ENCODE measurements at regions not wholly inside any gene's neighbourhood (a gene's known extent, or its start where the extent isn't known, plus 50 kb on each side); places are given as distances from the start of the nearest gene placed in this dataset.

DNA sequence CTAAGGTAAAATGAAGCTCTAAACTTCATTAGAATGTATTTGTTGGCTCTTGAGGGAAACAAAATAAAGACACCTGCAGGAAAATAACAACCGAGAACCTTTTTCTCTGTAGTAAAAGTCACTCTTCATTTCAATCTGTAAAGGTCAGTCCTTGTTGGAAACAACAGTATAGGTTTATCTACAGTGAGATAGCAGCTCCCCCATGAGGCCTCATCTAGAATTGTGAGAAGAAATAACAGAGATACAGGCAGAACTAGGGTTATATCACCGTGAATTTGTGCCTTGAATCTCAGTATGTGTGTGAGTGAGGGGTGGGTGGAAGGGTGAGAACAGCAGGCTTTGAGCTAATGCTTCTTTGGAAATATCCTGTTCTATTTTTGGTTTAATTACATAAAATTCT is 107.8 kb upstream of the FMR1 start:
- H3K4me2 ChIP-seq (ENCODE audit: low read length): no peak overlapping the region

DNA sequence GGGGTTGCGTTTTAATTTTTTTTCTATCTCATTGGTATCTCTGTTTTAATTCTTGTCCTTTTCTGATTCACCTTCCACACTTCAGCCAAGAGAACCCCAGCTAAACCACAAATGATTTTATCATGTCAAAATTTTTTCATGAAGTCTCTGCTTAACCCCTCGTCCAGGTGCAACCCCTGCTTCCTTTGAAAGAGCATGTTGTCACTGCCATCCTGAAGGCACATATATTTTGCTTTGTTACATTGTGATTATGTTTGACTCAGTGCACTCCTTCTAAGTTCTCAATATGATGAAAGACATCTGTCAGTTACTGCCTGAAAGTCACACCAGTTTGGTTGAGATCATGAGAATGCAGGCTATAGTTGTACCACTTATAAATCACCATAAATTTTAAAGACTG is 99.9 kb upstream of the FMR1 start:
- H3K9me3 ChIP-seq (ENCODE audit: low read length): no peaks in the 10 kb centered on the region
- H3F3A ChIP-seq (ENCODE audit: insufficient read depth, low read length): no peaks in the 10 kb centered on the region
- H3K36me3 ChIP-seq (ENCODE audit: insufficient read depth, low read length): no peaks in the 10 kb centered on the region
- no peaks in the 10 kb centered on the region for H4K20me1 ChIP-seq (ENCODE audit: insufficient read depth, low read length)
- no peaks in the 10 kb centered on the region for H3K9me2 ChIP-seq (ENCODE audit: low read depth, low read length)
- H3K79me2 ChIP-seq (ENCODE audit: insufficient read depth, low read length): no peaks in the 10 kb centered on the region
- no peak for TF ChIP-seq EZH2 (IDR thresholded peaks at IDR 0.05; ENCODE audit: borderline replicate concordance, low read length)
- no peak for TF ChIP-seq CTCF (IDR thresholded peaks at IDR 0.05; ENCODE audit: low read length)
- H3K9ac ChIP-seq (ENCODE audit: low read length): no peak overlapping the region
- H3K27me3 ChIP-seq (ENCODE audit: insufficient read depth, low read length): no peaks in the 10 kb centered on the region
- H2AFZ ChIP-seq (ENCODE audit: low read length): no peak overlapping the region
- H3K4me2 ChIP-seq (ENCODE audit: low read length): no peak overlapping the region
- no peak overlapping the region for H3K27ac ChIP-seq (ENCODE audit: low read depth, low read length, poor library complexity, severe bottlenecking)
- H3K4me1 ChIP-seq (ENCODE audit: insufficient read depth, low read length, severe bottlenecking): no peaks in the 10 kb centered on the region
- no peak overlapping the region for H3K4me3 ChIP-seq (ENCODE audit: low read depth, low read length, poor library complexity, severe bottlenecking)

More for the DNA sequence above, 107.8 kb upstream of the FMR1 start:
- H3K9ac ChIP-seq (ENCODE audit: low read length): no peak overlapping the region
- H2AFZ ChIP-seq (ENCODE audit: low read length): no peak overlapping the region
- H3F3A ChIP-seq (ENCODE audit: insufficient read depth, low read length): no peaks in the 10 kb centered on the region
- H3K36me3 ChIP-seq (ENCODE audit: insufficient read depth, low read length): no peaks in the 10 kb centered on the region
- no peaks in the 10 kb centered on the region for H3K79me2 ChIP-seq (ENCODE audit: insufficient read depth, low read length)
- no peaks in the 10 kb centered on the region for H3K4me1 ChIP-seq (ENCODE audit: insufficient read depth, low read length, severe bottlenecking)
- H3K27me3 ChIP-seq (ENCODE audit: insufficient read depth, low read length): no peaks in the 10 kb centered on the region
- no peaks in the 10 kb centered on the region for H3K9me3 ChIP-seq (ENCODE audit: low read length)
- H4K20me1 ChIP-seq (ENCODE audit: insufficient read depth, low read length): no peaks in the 10 kb centered on the region
- TF ChIP-seq EZH2 (IDR thresholded peaks at IDR 0.05; ENCODE audit: borderline replicate concordance, low read length) (no peak), CTCF (IDR thresholded peaks at IDR 0.05; ENCODE audit: low read length) (peak; percentile 53)
- no peak overlapping the region for H3K27ac ChIP-seq (ENCODE audit: low read depth, low read length, poor library complexity, severe bottlenecking)
- H3K9me2 ChIP-seq (ENCODE audit: low read depth, low read length): no peaks in the 10 kb centered on the region
- no peak overlapping the region for H3K4me3 ChIP-seq (ENCODE audit: low read depth, low read length, poor library complexity, severe bottlenecking)

DNA sequence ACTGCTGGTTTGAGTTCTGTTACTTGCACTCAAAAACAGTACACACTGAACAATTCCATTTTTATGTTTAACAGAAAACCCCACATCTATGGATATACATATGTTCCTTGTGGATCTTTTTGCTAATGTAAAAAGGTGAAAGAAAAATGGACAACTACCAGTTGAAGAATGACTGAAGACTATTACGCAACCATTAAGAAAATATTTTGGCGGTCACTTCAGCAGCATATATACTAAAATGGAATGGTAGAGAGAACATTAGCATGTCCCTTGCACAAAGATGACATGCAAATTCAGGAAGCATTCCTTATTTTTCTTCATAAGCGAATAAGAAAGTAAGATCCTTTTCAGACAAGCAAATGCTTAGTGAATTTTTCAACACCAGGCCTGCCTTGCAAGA is 84.6 kb upstream of the FMR1 start:
- H3K79me2 ChIP-seq (ENCODE audit: insufficient read depth, low read length): no peaks in the 10 kb centered on the region
- no peaks in the 10 kb centered on the region for H3F3A ChIP-seq (ENCODE audit: insufficient read depth, low read length)
- H3K9ac ChIP-seq (ENCODE audit: low read length): no peak overlapping the region
- no peaks in the 10 kb centered on the region for H3K9me2 ChIP-seq (ENCODE audit: low read depth, low read length)
- TF ChIP-seq EZH2 (IDR thresholded peaks at IDR 0.05; ENCODE audit: borderline replicate concordance, low read length): no peak
- TF ChIP-seq CTCF (IDR thresholded peaks at IDR 0.05; ENCODE audit: low read length): no peak
- H3K4me1 ChIP-seq (ENCODE audit: insufficient read depth, low read length, severe bottlenecking): no peaks in the 10 kb centered on the region
- H3K9me3 ChIP-seq (ENCODE audit: low read length): no peaks in the 10 kb centered on the region
- H3K4me2 ChIP-seq (ENCODE audit: low read length): no peak overlapping the region
- no peak overlapping the region for H2AFZ ChIP-seq (ENCODE audit: low read length)
- no peak overlapping the region for H3K27ac ChIP-seq (ENCODE audit: low read depth, low read length, poor library complexity, severe bottlenecking)
- H3K36me3 ChIP-seq (ENCODE audit: insufficient read depth, low read length): no peaks in the 10 kb centered on the region
- no peaks in the 10 kb centered on the region for H3K27me3 ChIP-seq (ENCODE audit: insufficient read depth, low read length)
- H4K20me1 ChIP-seq (ENCODE audit: insufficient read depth, low read length): no peaks in the 10 kb centered on the region
- no peak overlapping the region for H3K4me3 ChIP-seq (ENCODE audit: low read depth, low read length, poor library complexity, severe bottlenecking)
